HCT116 (cell line): ENCODE measurements at regions not wholly inside any gene's neighbourhood (a gene's known extent, or its start where the extent isn't known, plus 50 kb on each side); places are given as distances from the start of the nearest gene placed in this dataset.

Experiments used
- ATAC-seq: fragments of 200-7000 bp; cut with Tn5 transposase; 2 replicates; pipeline ENCODE4 v1.9.1; 2020; ENCODE audit warnings: mild to moderate bottlenecking, moderate library complexity
- BruUV-seq: library from RNA; stranded (reverse); fragments of 400-500 nt; replicated peaks from 2 replicates; lab custom pipeline; 2021; lab: Mats Ljungman, UMichigan
- CTCF ChIA-PET: fragments of 300-600 bp; sonication (Branson Sonifier 250); formaldehyde crosslinking; loops from one replicate; lab custom pipeline; 2021; ENCODE audit warnings: antibody characterized with exemption; lab: Charles Lee
- POLR2A ChIA-PET: fragments of 300-600, 350-600 bp; sonication (Branson Sonifier 250); formaldehyde crosslinking; loops from one replicate; lab custom pipeline; 2021; ENCODE audit warnings: antibody characterized with exemption; lab: Charles Lee
- RAD21 ChIA-PET, 2 experiments: fragments of 300-600 bp; sonication (Branson Sonifier 250); formaldehyde crosslinking; loops; one replicate each; lab custom pipeline; 2023; ENCODE audit warnings: low total read pairs in 2 of 2; ENCODE audit not compliant: uncharacterized antibody in 2 of 2, unreplicated experiment in 2 of 2, low non-redundant PET in 1 of 2; lab: Charles Lee
- DNase-seq: peaks from one replicate; pipeline ENCODE4 v3.0.0-alpha.2; 2010; ENCODE audit warnings: low read depth, low spot score
- H2AFZ ChIP-seq: fragments of 200-600 bp; shearing (Covaris generic), sonication (generic); 2 replicates; pipeline ENCODE4 v1.6.1; 2017; ENCODE audit warnings: low read depth, mixed run types, mixed read lengths, antibody characterized with exemption, low read length; ENCODE audit not compliant: poor library complexity, severe bottlenecking
- H3K27ac ChIP-seq: 2 replicates; pipeline ENCODE4 v1.5.1; 2012; ENCODE audit warnings: low read depth, low read length
- H3K27me3 ChIP-seq: fragments of 200-600 bp; sonication (generic); 2 replicates; pipeline ENCODE4 v1.6.1; 2016; ENCODE audit warnings: mixed run types, low read length, mixed read lengths; ENCODE audit not compliant: insufficient read depth
- H3K36me3 ChIP-seq, 2 experiments: fragments of 200-500 bp in 1 of 2; fragments of 200-600 bp in 1 of 2; sonication (Bioruptor generic) in 1 of 2; sonication (generic) in 1 of 2; 2 replicates each; pipeline versions ENCODE4 v1.5.1 to v1.6.1; 2014 to 2016; ENCODE audit warnings: low read length in 2 of 2, inconsistent platforms in 1 of 2, mixed read lengths in 1 of 2, mixed run types in 1 of 2; ENCODE audit not compliant: insufficient read depth in 2 of 2, control insufficient read depth in 1 of 2
- H3K4me1 ChIP-seq, 2 experiments: fragments of 200-600 bp in 1 of 2; sonication (generic) in 1 of 2; 2 replicates each; pipeline versions ENCODE4 v1.5.1 to v1.6.1; 2012 to 2017; ENCODE audit warnings: low read length in 2 of 2, inconsistent platforms in 1 of 2, mild to moderate bottlenecking in 1 of 2, mixed read lengths in 1 of 2, mixed run types in 1 of 2, moderate library complexity in 1 of 2; ENCODE audit not compliant: insufficient read depth in 2 of 2, control insufficient read depth in 1 of 2
- H3K4me2 ChIP-seq: fragments of 200-600 bp; sonication (generic); 2 replicates; pipeline ENCODE4 v1.6.1; 2017; ENCODE audit warnings: mixed run types, low read length, mixed read lengths
- H3K4me3 ChIP-seq, 2 experiments: fragments of 200-600 bp in 1 of 2; sonication (generic) in 1 of 2; replicated peaks in 1 of 2; 2 replicates each; pipeline ENCODE4 v1.5.1; 2011 to 2016; ENCODE audit warnings: low read length in 2 of 2, control low read depth in 1 of 2, low read depth in 1 of 2, mild to moderate bottlenecking in 1 of 2, mixed read lengths in 1 of 2, mixed run types in 1 of 2
- H3K79me2 ChIP-seq: fragments of 200-600 bp; sonication (generic); 2 replicates; pipeline ENCODE4 v1.6.1; 2017; ENCODE audit warnings: mild to moderate bottlenecking, mixed run types, low read length, moderate library complexity, mixed read lengths; ENCODE audit not compliant: insufficient read depth
- H3K9ac ChIP-seq: fragments of 200-600 bp; sonication (generic); 2 replicates; pipeline ENCODE4 v1.6.1; 2016; ENCODE audit warnings: low read length, mixed read lengths
- H3K9me2 ChIP-seq: fragments of 200-600 bp; sonication (generic), shearing (Covaris generic); 2 replicates; pipeline ENCODE4 v1.6.1; 2017; ENCODE audit warnings: mixed run types, mild to moderate bottlenecking, moderate library complexity; ENCODE audit not compliant: insufficient read depth
- H3K9me3 ChIP-seq, 2 experiments: fragments of 200-500 bp in 1 of 2; fragments of 200-600 bp in 1 of 2; sonication (Bioruptor generic) in 1 of 2; sonication (generic) in 1 of 2; 2 replicates each; pipeline ENCODE4 v1.6.1; 2014 to 2017; ENCODE audit warnings: low read length in 2 of 2, mixed read lengths in 2 of 2, inconsistent platforms in 1 of 2, low read depth in 1 of 2, mild to moderate bottlenecking in 1 of 2, mixed run types in 1 of 2, moderate library complexity in 1 of 2; ENCODE audit not compliant: control insufficient read depth in 1 of 2, insufficient read depth in 1 of 2
- H4K20me1 ChIP-seq: fragments of 200-600 bp; sonication (generic), shearing (Covaris generic); 2 replicates; pipeline ENCODE4 v1.6.1; 2017; ENCODE audit warnings: mixed run types, mild to moderate bottlenecking, moderate library complexity; ENCODE audit not compliant: insufficient read depth
- CEBPB ChIP-seq: IDR thresholded peaks from 2 replicates; pipeline ENCODE4 v1.6.1; 2012; ENCODE audit warnings: low read depth
- CTCF ChIP-seq, 3 experiments: fragments of 200-600 bp in 1 of 3; sonication (generic) in 1 of 3; IDR thresholded peaks in 2 of 3; conservative IDR thresholded peaks in 1 of 3; 2 replicates each; pipeline ENCODE4 v1.5.1; 2012 to 2017; ENCODE audit warnings: low read depth in 2 of 3, low read length in 2 of 3, antibody characterized with exemption in 1 of 3, borderline replicate concordance in 1 of 3, control low read depth in 1 of 3, mild to moderate bottlenecking in 1 of 3, mixed read lengths in 1 of 3, mixed run types in 1 of 3, moderate library complexity in 1 of 3; ENCODE audit not compliant: insufficient read depth in 1 of 3
- EGR1 ChIP-seq: IDR thresholded peaks from 2 replicates; pipeline ENCODE4 v1.6.1; 2012; ENCODE audit warnings: low read depth
- ELF1 ChIP-seq: IDR thresholded peaks from 2 replicates; pipeline ENCODE4 v1.6.1; 2012; ENCODE audit warnings: low read depth, borderline replicate concordance
- EZH2phosphoT487 ChIP-seq: fragments of 200-600 bp; IDR thresholded peaks from 2 replicates; pipeline ENCODE4 v1.6.1; 2018; ENCODE audit warnings: antibody characterized with exemption, borderline replicate concordance
- JUND ChIP-seq: IDR thresholded peaks from 2 replicates; pipeline ENCODE4 v1.6.1; 2012
- MAX ChIP-seq: IDR thresholded peaks from 2 replicates; pipeline ENCODE4 v1.6.1; 2012
- POLR2A ChIP-seq: IDR thresholded peaks from 2 replicates; pipeline ENCODE4 v1.7.0; 2011; ENCODE audit warnings: borderline replicate concordance; ENCODE audit not compliant: insufficient read depth, insufficient read length; ENCODE audit errors: extremely low read depth
- POLR2AphosphoS5 ChIP-seq: IDR thresholded peaks from 2 replicates; pipeline ENCODE4 v1.6.1; 2011; ENCODE audit warnings: mild to moderate bottlenecking, low read depth, low read length, moderate library complexity
- ZBTB33 ChIP-seq: IDR thresholded peaks from 2 replicates; pipeline ENCODE4 v1.6.1; 2011; ENCODE audit warnings: mild to moderate bottlenecking, low read length, moderate library complexity; ENCODE audit not compliant: insufficient replicate concordance; ENCODE audit errors: extremely low read depth
- ZNF274 ChIP-seq: fragments of 200-500 bp; sonication (Bioruptor generic); IDR thresholded peaks from 2 replicates; pipeline ENCODE4 v1.6.1; 2014; ENCODE audit warnings: mild to moderate bottlenecking, low read depth, low read length, inconsistent platforms
- intact Hi-C: fragments of 100-400 bp; cut with micrococcal nuclease; formaldehyde crosslinking; loops from 2 replicates; pipeline ENCODE4 v1.10.0; 2022

- Histone ChIP-seq H3K4me3 (no peak overlapping the region), H3K9me2 (no peaks in the 10 kb centered on the region), H3K9me3 (no peaks in the 10 kb centered on the region), H3K27me3 (no peaks in the 10 kb centered on the region), H3K36me3 (no peaks in the 10 kb centered on the region), H3K4me2 (no peak overlapping the region), H3K27ac (no peak overlapping the region), H3K9ac (no peak overlapping the region), H2AFZ (no peak overlapping the region), H3K79me2 (no peaks in the 10 kb centered on the region), H3K4me1 (no peaks in the 10 kb centered on the region), H4K20me1 (no peaks in the 10 kb centered on the region)
- ChIA-PET POLR2A (no interaction called here), RAD21 (no interaction called here), CTCF (no interaction called here)
- no TSS peak for BruUV-seq
- TF ChIP-seq POLR2A (no peak), EGR1 (no peak), JUND (no peak), ZNF274 (no peak), POLR2AphosphoS5 (no peak), ELF1 (no peak), CTCF (IDR thresholded peaks at IDR 0.05 in 2 of 3, conservative IDR thresholded peaks at IDR 0.05 in 1 of 3; ENCODE audit: borderline replicate concordance in 1 of 3, insufficient read depth in 1 of 3, low read depth in 2 of 3, low read length in 2 of 3) (no peak), MAX (no peak), ZBTB33 (no peak), CEBPB (no peak), EZH2phosphoT487 (no peak)
- DNase-seq = no peak
- intact Hi-C loops = no loop called here
- ATAC-seq = no peak
These were observed 402.3 kb downstream of the TYW1 start for GRCh38 chr7:67398916-67399315.
